Cardiac septum (tissue), 1 donor: ENCODE measurements at regions not wholly inside any gene's neighbourhood (a gene's known extent, or its start where the extent isn't known, plus 50 kb on each side); places are given as distances from the start of the nearest gene placed in this dataset.

Experiments
- DNase-seq: peaks from one replicate; pipeline ENCODE4 v3.0.0-alpha.2; 2020; ENCODE audit warnings: low spot score
- intact Hi-C: fragments of 100-400 bp; cut with DNase I; formaldehyde crosslinking; loops from one replicate; pipeline ENCODE4 v1.14.0; 2022
- donor health status: DM: no; HTN: no; CAD: no.

GRCh38 chr5:16013334-16014065 lies 166.1 kb downstream of the MARCHF11 start:
- intact Hi-C loops, result no loop called here
- DNase-seq, result no peak

GRCh38 chr5:16009256-16009655 lies 170.3 kb downstream of the MARCHF11 start:
- intact Hi-C loops, result loop anchor here (5.0 kb wide), 1 partner anchor 143 kb away; no protein-coding TSS in a partner anchor
- DNase-seq, result no peak

- intact Hi-C loops, result loop anchor here (5.0 kb wide), 1 partner anchor 144 kb away; no protein-coding TSS in a partner anchor
- no peak for DNase-seq
Measured at GRCh38 chr5:16007750-16008415, 171.7 kb downstream of the MARCHF11 start.

GRCh38 chr5:16005225-16005624 lies 174.4 kb downstream of the MARCHF11 start:
- intact Hi-C loops, result loop anchor here (5.0 kb wide), 1 partner anchor 147 kb away; no protein-coding TSS in a partner anchor
- no peak for DNase-seq

- no peak for DNase-seq
- intact Hi-C loops, result no loop called here
Measured at GRCh38 chr5:16000056-16000455, 179.5 kb downstream of the MARCHF11 start.

GRCh38 chr5:15995341-15996052 lies 184.1 kb downstream of the MARCHF11 start:
- no peak for DNase-seq
- intact Hi-C loops, result loop anchor here (10.0 kb wide), 6 partner anchors 171 to 981 kb away; no protein-coding TSS in a partner anchor

- no peak for DNase-seq
- intact Hi-C loops, result loop anchor here (10.0 kb wide), 6 partner anchors 169 to 979 kb away; no protein-coding TSS in a partner anchor
Measured at GRCh38 chr5:15993919-15994318, 185.7 kb downstream of the MARCHF11 start.

- no peak for DNase-seq
- intact Hi-C loops, result loop anchor here (10.0 kb wide), 6 partner anchors 169 to 979 kb away; no protein-coding TSS in a partner anchor
Measured at GRCh38 chr5:15993334-15993733, 186.3 kb downstream of the MARCHF11 start.

GRCh38 chr5:15992918-15993317 lies 186.7 kb downstream of the MARCHF11 start:
- intact Hi-C loops, result loop anchor here (10.0 kb wide), 6 partner anchors 168 to 978 kb away; no protein-coding TSS in a partner anchor
- no peak for DNase-seq

- DNase-seq, result no peak
- intact Hi-C loops, result loop anchor here (10.0 kb wide), 6 partner anchors 167 to 977 kb away; no protein-coding TSS in a partner anchor
Measured at GRCh38 chr5:15991586-15991985, 188.0 kb downstream of the MARCHF11 start.
